C4-2B (cell line): ENCODE measurements at regions not wholly inside any gene's neighbourhood (a gene's known extent, or its start where the extent isn't known, plus 50 kb on each side); places are given as distances from the start of the nearest gene placed in this dataset.

Experiments used
- CTCF ChIP-seq: fragments of 450-650 bp; conservative IDR thresholded peaks from 2 replicates; pipeline ENCODE4 v1.5.1; 2017; ENCODE audit warnings: mild to moderate bottlenecking
- ZFX ChIP-seq: fragments of 450-650 bp; IDR thresholded peaks from 2 replicates; pipeline ENCODE4 v1.6.1; 2017

DNA sequence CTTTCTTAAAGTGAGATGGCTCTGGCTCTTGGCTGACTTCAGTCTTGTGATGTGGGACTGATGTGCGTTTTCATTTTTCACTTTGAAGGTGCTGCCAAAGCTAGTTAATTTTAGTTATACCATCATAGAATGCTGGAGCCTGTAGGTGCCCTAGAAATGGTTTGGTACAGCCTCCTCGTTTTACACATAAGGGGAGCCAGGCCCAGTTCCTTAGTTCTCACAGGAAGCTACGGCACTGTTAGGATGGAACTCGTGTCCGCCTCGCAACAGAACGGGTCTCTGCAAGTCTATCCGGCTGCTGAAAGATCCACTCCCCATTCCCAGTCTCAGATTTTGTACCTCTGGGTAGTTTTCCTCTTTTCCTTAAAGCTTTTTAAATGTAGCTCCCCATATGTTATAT, 173.2 kb upstream of the PRPS1L1 start:
- no peak for TF ChIP-seq CTCF
- TF ChIP-seq ZFX, result no peak
